ENCODE measurements at regions not wholly inside any gene's neighbourhood (a gene's known extent, or its start where the extent isn't known, plus 50 kb on each side); places are given as distances from the start of the nearest gene placed in this dataset.

DNA sequence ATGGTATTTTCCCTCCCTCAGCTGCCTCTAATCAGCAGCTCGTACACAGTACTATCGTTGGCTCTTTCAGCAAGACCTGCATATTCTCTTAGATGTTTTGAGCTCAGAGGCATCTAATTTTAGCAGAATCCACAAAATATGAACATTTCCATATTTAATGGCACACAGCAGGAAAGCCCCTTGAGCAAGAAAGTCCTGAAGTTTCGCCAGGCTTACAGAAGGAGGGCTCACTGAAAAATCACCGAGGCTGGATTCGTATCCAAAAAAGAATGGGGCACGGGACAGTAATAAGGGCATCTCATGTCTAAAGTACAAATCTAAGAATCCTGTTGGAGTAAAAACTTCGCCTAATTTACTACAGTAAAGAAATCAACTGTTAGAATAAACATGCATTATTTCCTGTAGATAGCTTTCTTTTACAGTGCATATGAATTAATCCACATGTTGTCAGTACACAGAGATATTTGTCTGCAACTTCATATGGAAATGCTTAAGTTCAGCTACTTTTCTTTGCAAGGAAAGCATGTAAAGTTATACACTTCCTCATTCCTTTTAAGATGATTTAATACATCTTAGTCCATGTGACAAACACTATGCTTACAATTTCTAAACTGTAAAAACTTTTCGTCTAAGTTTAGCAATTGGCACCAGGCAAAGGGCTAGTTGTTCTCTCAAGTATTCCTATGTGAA, 1205.3 kb upstream of the ADGRL4 start:
- H3K9ac ChIP-seq (ENCODE audit: low read depth, low read length): no peak overlapping the region
- no peaks in the 10 kb centered on the region for H3K4me1 ChIP-seq (ENCODE audit: control insufficient read depth, insufficient read depth, low read length)
- H3K9me3 ChIP-seq (ENCODE audit: control insufficient read depth, insufficient read depth, low read length): no peaks in the 10 kb centered on the region
- H3K36me3 ChIP-seq (ENCODE audit: control insufficient read depth, insufficient read depth, low read length): no peaks in the 10 kb centered on the region
- no peak overlapping the region for H3K4me3 ChIP-seq (ENCODE audit: low read depth, low read length)
- no peaks in the 10 kb centered on the region for H3K27me3 ChIP-seq (ENCODE audit: control insufficient read depth, insufficient read depth, low read length)

GRCh38 chr1:80202118-80202517, 1195.6 kb upstream of the ADGRL4 start:
- H3K9ac ChIP-seq (ENCODE audit: low read depth, low read length): no peak overlapping the region
- H3K27me3 ChIP-seq (ENCODE audit: control insufficient read depth, insufficient read depth, low read length): no peaks in the 10 kb centered on the region
- H3K4me3 ChIP-seq (ENCODE audit: low read depth, low read length): no peak overlapping the region
- H3K9me3 ChIP-seq (ENCODE audit: control insufficient read depth, insufficient read depth, low read length): no peaks in the 10 kb centered on the region
- H3K36me3 ChIP-seq (ENCODE audit: control insufficient read depth, insufficient read depth, low read length): no peaks in the 10 kb centered on the region
- no peaks in the 10 kb centered on the region for H3K4me1 ChIP-seq (ENCODE audit: control insufficient read depth, insufficient read depth, low read length)

DNA sequence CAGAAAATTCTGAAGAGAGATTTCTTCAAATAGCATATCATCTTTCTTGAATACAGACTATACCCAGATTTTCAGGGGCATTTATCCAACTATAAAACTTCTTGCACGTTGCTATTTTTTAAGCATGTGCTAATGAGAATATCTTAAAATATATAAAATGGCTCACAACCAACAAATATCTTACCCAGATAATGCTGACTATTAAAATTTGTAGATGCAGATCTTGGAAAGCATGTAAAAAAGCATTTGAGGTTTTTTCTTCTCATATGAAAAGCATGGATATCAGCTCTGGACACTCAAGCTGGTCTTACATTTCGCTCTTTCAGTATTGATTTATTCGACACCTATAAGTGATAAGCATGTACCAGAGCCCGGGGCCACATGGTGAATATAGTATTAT, 1187.7 kb upstream of the ADGRL4 start:
- H3K36me3 ChIP-seq (ENCODE audit: control insufficient read depth, insufficient read depth, low read length): no peaks in the 10 kb centered on the region
- no peaks in the 10 kb centered on the region for H3K9me3 ChIP-seq (ENCODE audit: control insufficient read depth, insufficient read depth, low read length)
- H3K27me3 ChIP-seq (ENCODE audit: control insufficient read depth, insufficient read depth, low read length): no peaks in the 10 kb centered on the region
- no peaks in the 10 kb centered on the region for H3K4me1 ChIP-seq (ENCODE audit: control insufficient read depth, insufficient read depth, low read length)
- no peak overlapping the region for H3K9ac ChIP-seq (ENCODE audit: low read depth, low read length)
- H3K4me3 ChIP-seq (ENCODE audit: low read depth, low read length): no peak overlapping the region

GRCh38 chr1:80181418-80181817, 1174.9 kb upstream of the ADGRL4 start:
- no peaks in the 10 kb centered on the region for H3K9me3 ChIP-seq (ENCODE audit: control insufficient read depth, insufficient read depth, low read length)
- H3K4me3 ChIP-seq (ENCODE audit: low read depth, low read length): no peak overlapping the region
- H3K27me3 ChIP-seq (ENCODE audit: control insufficient read depth, insufficient read depth, low read length): no peaks in the 10 kb centered on the region
- no peaks in the 10 kb centered on the region for H3K4me1 ChIP-seq (ENCODE audit: control insufficient read depth, insufficient read depth, low read length)
- H3K9ac ChIP-seq (ENCODE audit: low read depth, low read length): no peak overlapping the region
- no peaks in the 10 kb centered on the region for H3K36me3 ChIP-seq (ENCODE audit: control insufficient read depth, insufficient read depth, low read length)

GRCh38 chr1:80171631-80172030, 1165.1 kb upstream of the ADGRL4 start:
- Histone ChIP-seq H3K36me3 (ENCODE audit: control insufficient read depth, insufficient read depth, low read length) (no peaks in the 10 kb centered on the region), H3K4me1 (ENCODE audit: control insufficient read depth, insufficient read depth, low read length) (no peaks in the 10 kb centered on the region), H3K4me3 (ENCODE audit: low read depth, low read length) (no peak overlapping the region), H3K27me3 (ENCODE audit: control insufficient read depth, insufficient read depth, low read length) (no peaks in the 10 kb centered on the region), H3K9ac (ENCODE audit: low read depth, low read length) (no peak overlapping the region), H3K9me3 (ENCODE audit: control insufficient read depth, insufficient read depth, low read length) (no peaks in the 10 kb centered on the region)

DNA sequence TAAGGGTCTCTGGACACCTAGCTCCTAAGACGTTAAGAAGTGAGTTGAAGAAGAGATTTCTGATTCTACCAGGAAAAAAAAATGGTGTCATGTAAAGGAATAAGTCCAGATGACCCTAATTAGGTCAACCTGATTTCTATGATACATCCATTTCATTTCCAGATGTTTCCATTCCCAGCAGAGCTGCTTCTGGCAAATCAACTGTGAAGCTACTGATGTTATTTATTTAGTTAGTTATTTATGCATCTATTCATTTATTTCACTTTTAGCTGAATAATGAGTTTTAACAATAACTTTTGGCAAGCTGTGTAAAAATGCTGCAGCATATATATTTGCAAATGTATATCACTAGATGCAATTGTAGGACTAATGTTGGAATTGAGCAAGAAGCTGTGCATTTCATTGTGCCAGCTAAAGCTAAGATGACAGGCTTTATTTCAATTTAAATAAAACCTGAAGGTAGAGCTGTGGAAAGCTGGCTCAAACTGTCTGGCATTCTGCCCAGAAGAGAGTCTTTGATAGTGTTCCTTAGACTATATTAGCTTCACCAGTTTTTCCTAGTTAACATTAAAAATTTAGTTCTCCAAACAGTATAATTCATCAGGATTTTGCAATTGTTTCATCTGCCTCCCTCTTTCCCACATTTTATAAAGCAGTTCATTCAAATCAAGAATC, 1164.4 kb upstream of the ADGRL4 start:
- Histone ChIP-seq H3K4me3 (ENCODE audit: low read depth, low read length) (no peak overlapping the region), H3K36me3 (ENCODE audit: control insufficient read depth, insufficient read depth, low read length) (no peaks in the 10 kb centered on the region), H3K27me3 (ENCODE audit: control insufficient read depth, insufficient read depth, low read length) (no peaks in the 10 kb centered on the region), H3K9me3 (ENCODE audit: control insufficient read depth, insufficient read depth, low read length) (no peaks in the 10 kb centered on the region), H3K9ac (ENCODE audit: low read depth, low read length) (no peak overlapping the region), H3K4me1 (ENCODE audit: control insufficient read depth, insufficient read depth, low read length) (no peaks in the 10 kb centered on the region)

GRCh38 chr1:80164150-80164549, 1157.6 kb upstream of the ADGRL4 start:
- H3K9me3 ChIP-seq (ENCODE audit: control insufficient read depth, insufficient read depth, low read length): no peaks in the 10 kb centered on the region
- no peak overlapping the region for H3K9ac ChIP-seq (ENCODE audit: low read depth, low read length)
- no peaks in the 10 kb centered on the region for H3K4me1 ChIP-seq (ENCODE audit: control insufficient read depth, insufficient read depth, low read length)
- no peaks in the 10 kb centered on the region for H3K36me3 ChIP-seq (ENCODE audit: control insufficient read depth, insufficient read depth, low read length)
- H3K4me3 ChIP-seq (ENCODE audit: low read depth, low read length): no peak overlapping the region
- H3K27me3 ChIP-seq (ENCODE audit: control insufficient read depth, insufficient read depth, low read length): no peaks in the 10 kb centered on the region

GRCh38 chr1:80163686-80164085, 1157.2 kb upstream of the ADGRL4 start:
- Histone ChIP-seq H3K9ac (ENCODE audit: low read depth, low read length) (no peak overlapping the region), H3K4me1 (ENCODE audit: control insufficient read depth, insufficient read depth, low read length) (no peaks in the 10 kb centered on the region), H3K9me3 (ENCODE audit: control insufficient read depth, insufficient read depth, low read length) (no peaks in the 10 kb centered on the region), H3K36me3 (ENCODE audit: control insufficient read depth, insufficient read depth, low read length) (no peaks in the 10 kb centered on the region), H3K4me3 (ENCODE audit: low read depth, low read length) (no peak overlapping the region), H3K27me3 (ENCODE audit: control insufficient read depth, insufficient read depth, low read length) (no peaks in the 10 kb centered on the region)

DNA sequence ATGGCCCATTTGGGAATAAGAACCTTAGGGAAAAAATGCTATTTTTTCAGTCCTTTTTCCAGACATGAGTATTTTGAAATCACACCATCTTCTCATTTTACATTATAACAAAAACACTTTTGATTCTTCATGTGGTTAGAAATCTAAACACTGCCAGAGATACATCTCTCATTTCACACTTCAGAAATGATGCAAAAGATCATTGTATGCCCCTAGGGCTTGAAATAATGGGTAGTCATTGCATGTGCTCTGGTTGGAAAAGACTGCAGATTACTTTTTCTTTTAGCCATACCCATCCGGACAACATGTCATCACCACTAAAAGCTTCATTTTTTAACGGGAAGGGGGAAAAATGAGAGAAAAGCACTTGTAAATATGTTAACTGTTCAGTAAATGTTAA, 1152.2 kb upstream of the ADGRL4 start:
- H3K4me1 ChIP-seq (ENCODE audit: control insufficient read depth, insufficient read depth, low read length): peaks cover 8% of the 10 kb centered on the region
- H3K9me3 ChIP-seq (ENCODE audit: control insufficient read depth, insufficient read depth, low read length): no peaks in the 10 kb centered on the region
- no peaks in the 10 kb centered on the region for H3K36me3 ChIP-seq (ENCODE audit: control insufficient read depth, insufficient read depth, low read length)
- no peak overlapping the region for H3K9ac ChIP-seq (ENCODE audit: low read depth, low read length)
- no peaks in the 10 kb centered on the region for H3K27me3 ChIP-seq (ENCODE audit: control insufficient read depth, insufficient read depth, low read length)
- H3K4me3 ChIP-seq (ENCODE audit: low read depth, low read length): no peak overlapping the region

GRCh38 chr1:80158266-80158665, 1151.7 kb upstream of the ADGRL4 start:
- Histone ChIP-seq H3K27me3 (ENCODE audit: control insufficient read depth, insufficient read depth, low read length) (no peaks in the 10 kb centered on the region), H3K4me1 (ENCODE audit: control insufficient read depth, insufficient read depth, low read length) (peaks cover 8% of the 10 kb centered on the region), H3K4me3 (ENCODE audit: low read depth, low read length) (no peak overlapping the region), H3K9ac (ENCODE audit: low read depth, low read length) (no peak overlapping the region), H3K9me3 (ENCODE audit: control insufficient read depth, insufficient read depth, low read length) (no peaks in the 10 kb centered on the region), H3K36me3 (ENCODE audit: control insufficient read depth, insufficient read depth, low read length) (no peaks in the 10 kb centered on the region)

- Histone ChIP-seq H3K4me1 (ENCODE audit: control insufficient read depth, insufficient read depth, low read length) (peaks cover 8% of the 10 kb centered on the region), H3K36me3 (ENCODE audit: control insufficient read depth, insufficient read depth, low read length) (no peaks in the 10 kb centered on the region), H3K4me3 (ENCODE audit: low read depth, low read length) (no peak overlapping the region), H3K9ac (ENCODE audit: low read depth, low read length) (no peak overlapping the region), H3K27me3 (ENCODE audit: control insufficient read depth, insufficient read depth, low read length) (no peaks in the 10 kb centered on the region), H3K9me3 (ENCODE audit: control insufficient read depth, insufficient read depth, low read length) (no peaks in the 10 kb centered on the region)
Observed at GRCh38 chr1:80155371-80155770, 1148.8 kb upstream of the ADGRL4 start.

- Histone ChIP-seq H3K27me3 (ENCODE audit: control insufficient read depth, insufficient read depth, low read length) (no peaks in the 10 kb centered on the region), H3K4me3 (ENCODE audit: low read depth, low read length) (no peak overlapping the region), H3K36me3 (ENCODE audit: control insufficient read depth, insufficient read depth, low read length) (no peaks in the 10 kb centered on the region), H3K4me1 (ENCODE audit: control insufficient read depth, insufficient read depth, low read length) (peaks cover 8% of the 10 kb centered on the region), H3K9ac (ENCODE audit: low read depth, low read length) (no peak overlapping the region), H3K9me3 (ENCODE audit: control insufficient read depth, insufficient read depth, low read length) (no peaks in the 10 kb centered on the region)
Observed at GRCh38 chr1:80154176-80154575, 1147.6 kb upstream of the ADGRL4 start.

Data from iPS-15b (cell line).